HG03575 (cell line): ENCODE measurements at regions not wholly inside any gene's neighbourhood (a gene's known extent, or its start where the extent isn't known, plus 50 kb on each side); places are given as distances from the start of the nearest gene placed in this dataset.

Source experiments
- ATAC-seq: cut with Tn5 transposase; IDR thresholded peaks from one replicate; pipeline ENCODE4 v1.9.1; 2021; ENCODE audit not compliant: unreplicated experiment, insufficient number of reproducible peaks, low FRiP score; ENCODE audit errors: extremely low read depth

DNA sequence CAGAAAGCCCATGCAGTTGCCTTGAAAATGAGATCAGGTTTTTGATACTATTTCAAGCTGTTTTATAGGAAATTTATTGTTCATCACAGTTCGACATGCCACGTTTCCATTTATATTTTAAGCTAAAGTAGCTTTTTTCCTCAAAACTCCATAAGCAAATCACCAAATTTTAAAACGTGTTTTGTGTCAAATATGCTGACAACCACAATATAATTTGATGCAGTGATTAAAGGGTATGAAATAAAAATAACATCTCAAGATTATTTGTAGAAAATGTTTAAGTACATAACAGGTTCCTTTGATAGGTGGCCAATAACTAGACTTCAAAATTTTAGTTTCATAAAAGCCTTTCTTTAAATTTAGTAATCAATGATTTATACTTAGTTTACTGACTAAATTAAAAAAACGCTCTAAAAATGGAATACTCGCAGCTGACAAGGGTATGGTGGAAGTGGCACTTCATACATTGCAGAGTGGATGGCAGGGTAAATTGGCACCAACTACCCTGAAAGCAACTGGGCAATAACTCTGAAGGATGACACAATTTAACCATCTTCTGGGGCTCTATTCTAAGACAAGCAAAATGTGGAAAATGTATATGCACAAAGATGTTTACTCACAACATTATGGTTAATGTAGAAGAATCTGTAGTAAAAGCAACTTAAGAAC, 481.6 kb downstream of the TNS3 start:
- ATAC-seq: no peak

DNA sequence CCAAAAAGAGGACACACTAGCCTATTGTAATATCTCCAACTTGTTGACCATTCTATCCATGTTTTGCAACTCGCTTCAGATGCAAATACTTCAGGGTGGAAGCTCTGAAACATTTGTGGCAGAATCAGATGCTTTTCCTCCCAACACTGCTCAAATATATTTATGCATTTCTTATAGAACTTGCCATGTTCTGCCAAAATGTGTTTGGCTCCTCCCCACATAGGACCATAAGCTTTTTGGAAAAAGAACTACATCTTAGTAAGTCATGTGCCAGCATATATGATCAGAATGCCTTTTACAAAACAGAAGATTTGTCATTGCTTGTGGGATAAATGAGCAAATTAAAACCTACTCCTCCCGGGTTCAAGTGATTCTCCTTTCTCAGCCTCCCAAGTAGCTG, 484.5 kb downstream of the TNS3 start:
- ATAC-seq: no peak

DNA sequence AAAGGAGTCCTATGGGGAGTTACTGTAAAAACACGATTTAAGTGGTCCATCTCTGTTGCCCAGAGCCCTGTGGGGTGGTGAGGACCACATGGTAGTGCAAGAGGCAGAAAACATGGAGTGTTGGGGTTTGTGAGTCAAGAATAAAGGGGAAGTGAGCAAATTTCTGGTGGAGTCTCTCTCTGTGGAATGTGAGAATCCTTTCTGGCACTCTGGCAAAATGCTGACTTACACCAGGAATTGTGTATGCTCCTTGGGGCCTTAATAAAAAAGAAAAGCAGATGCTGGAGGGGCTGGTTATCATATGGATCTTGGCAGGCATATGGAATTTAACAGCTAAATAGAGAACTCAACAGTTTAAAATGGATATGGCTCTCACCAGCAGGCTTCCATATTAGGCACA, 486.0 kb downstream of the TNS3 start:
- no peak for ATAC-seq

GRCh38 chr7:47094462-47094861, 487.4 kb downstream of the TNS3 start:
- ATAC-seq: no peak

GRCh38 chr7:47093320-47094234, 488.3 kb downstream of the TNS3 start:
- no peak for ATAC-seq

GRCh38 chr7:47092336-47092735, 489.6 kb downstream of the TNS3 start:
- no peak for ATAC-seq

DNA sequence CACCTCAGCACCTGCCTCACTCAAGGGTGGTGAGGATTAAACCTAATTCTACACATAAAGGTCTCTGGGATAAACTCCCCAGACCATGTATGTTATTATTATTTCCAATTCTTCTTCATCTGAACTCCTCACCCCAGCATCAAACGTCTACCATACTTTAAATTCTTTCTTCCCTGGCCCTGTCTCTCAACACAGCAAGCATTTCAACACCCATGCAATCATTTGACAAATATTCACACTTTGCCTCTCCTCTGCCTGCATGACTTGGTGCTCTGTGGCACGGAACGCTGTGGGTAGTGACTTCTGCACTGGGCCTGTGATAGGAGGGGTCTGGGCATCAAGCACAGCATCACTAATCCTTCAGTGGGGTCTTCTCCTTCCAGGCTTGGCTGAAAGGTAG, 490.8 kb downstream of the TNS3 start:
- no peak for ATAC-seq

- no peak for ATAC-seq
These were observed 492.4 kb downstream of the TNS3 start for GRCh38 chr7:47089461-47089860.

GRCh38 chr7:47089068-47089417, 492.9 kb downstream of the TNS3 start:
- ATAC-seq: no peak

GRCh38 chr7:47088329-47089067, 493.4 kb downstream of the TNS3 start:
- no peak for ATAC-seq

DNA sequence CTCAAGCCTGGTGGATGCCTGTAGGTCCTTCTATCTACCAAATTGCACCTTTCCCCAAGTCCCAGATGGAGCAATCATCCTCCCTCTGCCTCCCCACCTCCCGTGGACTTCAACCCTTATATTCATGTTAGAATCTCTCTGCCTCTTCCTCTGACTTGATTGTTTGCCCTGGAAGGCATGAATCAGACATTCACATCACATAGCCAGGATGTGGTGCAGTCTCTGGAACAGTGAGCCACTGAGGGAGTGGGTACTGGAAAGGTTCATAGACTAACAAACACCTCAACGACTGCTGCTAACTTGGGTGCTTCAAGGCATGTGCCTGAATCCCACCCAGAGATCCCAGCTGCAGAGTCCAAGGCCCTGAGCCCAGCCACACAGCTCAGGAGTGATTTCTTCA, 494.0 kb downstream of the TNS3 start:
- no peak for ATAC-seq

GRCh38 chr7:47085491-47086275, 496.2 kb downstream of the TNS3 start:
- ATAC-seq: no peak

DNA sequence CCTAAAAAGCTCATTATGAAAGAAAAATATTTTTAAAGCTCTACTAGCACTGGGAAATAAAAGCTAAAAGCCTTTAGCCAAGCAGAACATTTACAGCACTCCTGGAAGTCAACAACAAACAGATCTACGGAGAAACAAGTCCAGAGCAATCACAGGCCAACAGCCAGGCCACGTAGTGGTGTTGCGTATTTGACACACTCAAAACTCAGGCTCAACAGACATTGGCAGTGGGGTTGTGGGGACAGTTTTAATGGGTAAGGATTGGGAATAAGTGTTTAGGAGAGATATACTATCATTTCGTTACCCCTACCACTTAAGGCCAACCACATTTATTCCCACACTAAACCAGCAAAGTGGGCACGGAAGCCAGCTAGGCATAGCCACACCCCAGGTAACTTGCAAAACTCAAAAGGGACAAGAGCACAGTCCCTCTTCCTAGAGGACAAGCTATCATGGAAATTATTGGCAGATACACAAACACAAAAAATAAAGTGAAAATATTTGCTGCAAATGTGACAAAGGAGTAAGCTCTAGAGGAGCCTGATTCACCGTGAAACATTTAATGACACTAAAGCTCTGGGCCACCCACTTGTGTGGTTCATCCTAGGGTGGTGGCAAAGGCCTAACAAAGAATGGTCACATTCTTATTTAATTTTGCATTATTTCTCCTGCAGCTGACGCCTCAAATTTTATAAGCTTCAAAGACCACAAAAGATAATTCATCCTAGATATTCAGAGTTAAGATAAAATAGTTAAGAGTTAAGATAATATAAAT, 498.2 kb downstream of the TNS3 start:
- no peak for ATAC-seq

GRCh38 chr7:47080816-47081215, 501.1 kb downstream of the TNS3 start:
- ATAC-seq: no peak

GRCh38 chr7:47078241-47078640, 503.7 kb downstream of the TNS3 start:
- ATAC-seq: no peak

GRCh38 chr7:47074702-47075153, 507.2 kb downstream of the TNS3 start:
- no peak for ATAC-seq

GRCh38 chr7:47073284-47073683, 508.6 kb downstream of the TNS3 start:
- no peak for ATAC-seq

GRCh38 chr7:47071866-47072265, 510.0 kb downstream of the TNS3 start:
- ATAC-seq: no peak
